ENCODE measurements at regions not wholly inside any gene's neighbourhood (a gene's known extent, or its start where the extent isn't known, plus 50 kb on each side); places are given as distances from the start of the nearest gene placed in this dataset.

GRCh38 chr1:14371771-14372497 lies 226.6 kb upstream of the KAZN start:
- TF ChIP-seq CTCF (conservative IDR thresholded peaks at IDR 0.05; ENCODE audit: low read depth, low read length) (no peak), EZH2 (IDR thresholded peaks at IDR 0.05; ENCODE audit: low read length, unreplicated experiment) (no peak)
